Stimulated activated CD4-positive, alpha-beta T cell treated with anti-CD3 and anti-CD28 coated beads, TNF-alpha, amount 100 ng/mL, for 4 hours (primary cell): ENCODE measurements at regions not wholly inside any gene's neighbourhood (a gene's known extent, or its start where the extent isn't known, plus 50 kb on each side); places are given as distances from the start of the nearest gene placed in this dataset.

Experiments used
- DNase-seq, 3 experiments: peaks; one replicate each; pipeline ENCODE4 v3.0.0-alpha.2; 2020; ENCODE audit warnings: low read depth in 3 of 3

DNA sequence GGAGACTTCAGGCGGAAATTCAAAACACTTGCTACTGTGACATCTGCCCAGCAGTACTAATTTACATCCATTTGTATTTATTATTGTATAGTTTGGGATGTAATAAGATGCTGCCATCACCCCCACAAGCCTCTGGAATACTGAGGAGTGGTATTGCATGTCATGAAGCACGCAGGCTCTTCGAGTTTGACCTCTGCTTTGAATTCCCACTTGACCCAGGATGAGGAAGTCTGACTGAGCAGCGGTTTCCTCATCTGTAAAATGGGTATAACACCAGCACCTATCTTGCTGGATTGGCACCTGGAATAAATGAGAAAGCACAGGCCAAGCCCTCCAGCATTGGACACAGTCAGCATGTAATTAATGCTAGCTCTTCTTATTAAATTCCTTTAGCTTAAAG lies 116.0 kb upstream of the DIO3 start:
- DNase-seq: no peak

DNA sequence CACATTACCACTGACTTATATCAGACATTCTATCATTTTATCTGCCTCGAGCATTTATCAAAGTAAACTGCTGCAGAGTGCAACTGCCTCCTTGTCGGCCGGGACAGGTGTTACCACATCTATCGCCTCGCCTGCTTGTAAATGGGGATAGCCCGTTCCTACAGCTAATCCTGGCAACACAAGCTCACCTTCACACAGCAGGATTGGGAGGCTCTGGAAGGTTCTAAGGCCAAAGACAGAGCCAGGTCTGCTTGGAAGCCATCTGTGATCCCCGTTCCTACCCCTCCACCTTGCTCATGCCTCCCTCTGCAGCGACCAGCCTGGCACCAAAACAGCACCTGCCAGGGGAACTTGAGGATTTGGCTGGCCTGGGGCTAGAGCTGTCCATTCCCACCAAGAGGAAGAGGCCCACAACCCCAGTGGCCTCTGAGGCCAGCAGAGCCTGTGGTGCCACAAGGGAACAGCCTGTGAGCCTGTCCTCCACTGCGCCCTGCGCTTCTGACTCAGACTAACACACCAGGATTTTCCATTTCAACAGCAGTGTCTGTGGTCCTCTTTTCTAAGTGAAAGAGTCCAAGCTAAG lies 114.8 kb upstream of the DIO3 start:
- no peak for DNase-seq

- no peak for DNase-seq
Measured at GRCh38 chr14:101449114-101449513, 112.2 kb upstream of the DIO3 start.

DNA sequence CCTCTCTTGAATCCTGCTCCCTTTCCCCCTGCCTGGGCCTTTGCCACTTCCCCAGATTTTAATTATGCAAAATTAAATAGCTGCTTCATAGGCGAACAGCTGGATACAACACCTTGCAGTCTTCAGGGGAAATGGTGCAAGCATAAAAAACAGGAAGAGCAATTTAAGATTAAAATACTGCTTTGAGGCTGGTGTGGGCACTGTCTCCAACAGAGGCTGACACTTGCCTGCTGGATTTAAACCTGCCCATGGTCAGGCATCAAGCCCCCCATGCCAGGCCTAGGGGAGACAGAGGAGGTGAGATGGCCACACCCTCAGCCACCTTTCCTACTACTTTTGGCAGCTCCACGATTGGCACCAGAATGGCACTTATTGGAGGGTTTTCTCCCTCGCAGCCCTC lies 110.1 kb upstream of the DIO3 start:
- DNase-seq: no peak

DNA sequence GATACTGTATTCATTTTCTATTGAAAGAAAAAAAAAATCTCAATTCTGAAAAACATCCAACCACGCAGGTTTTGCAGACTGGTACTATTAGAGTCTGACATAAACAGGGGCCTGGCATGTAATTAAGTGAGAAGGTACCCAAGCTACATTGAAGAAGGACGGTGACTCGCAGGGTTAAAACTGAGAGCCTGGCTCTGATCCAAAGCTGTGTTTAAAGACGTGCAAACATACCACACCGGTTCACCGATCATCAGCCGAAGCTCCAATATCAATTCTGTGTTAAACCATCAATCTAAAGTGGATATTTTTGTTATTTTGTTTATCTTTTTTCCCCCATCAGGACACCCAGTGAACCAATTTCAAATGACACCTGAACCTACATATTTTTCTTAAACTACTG lies 108.1 kb upstream of the DIO3 start:
- DNase-seq: no peak

DNA sequence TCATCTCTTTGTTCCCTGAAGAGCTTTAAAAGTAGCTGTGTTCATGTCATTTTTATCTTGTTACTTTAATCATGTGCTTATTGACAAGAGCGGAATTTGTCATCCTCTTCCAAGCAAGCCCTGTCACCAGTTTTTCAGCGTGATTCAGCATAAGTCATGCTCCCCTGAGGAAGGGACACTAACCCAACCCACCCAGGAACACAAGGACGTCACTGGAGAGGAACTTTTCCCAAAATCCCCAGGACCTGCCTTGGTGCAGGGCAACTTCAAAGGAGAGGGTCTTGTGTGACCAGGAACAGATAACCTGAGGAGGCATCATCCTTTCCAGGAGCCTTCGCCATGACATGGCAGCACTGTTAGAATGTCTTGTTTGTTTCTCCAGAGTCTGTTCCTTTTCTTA lies 107.1 kb upstream of the DIO3 start:
- no peak for DNase-seq

DNA sequence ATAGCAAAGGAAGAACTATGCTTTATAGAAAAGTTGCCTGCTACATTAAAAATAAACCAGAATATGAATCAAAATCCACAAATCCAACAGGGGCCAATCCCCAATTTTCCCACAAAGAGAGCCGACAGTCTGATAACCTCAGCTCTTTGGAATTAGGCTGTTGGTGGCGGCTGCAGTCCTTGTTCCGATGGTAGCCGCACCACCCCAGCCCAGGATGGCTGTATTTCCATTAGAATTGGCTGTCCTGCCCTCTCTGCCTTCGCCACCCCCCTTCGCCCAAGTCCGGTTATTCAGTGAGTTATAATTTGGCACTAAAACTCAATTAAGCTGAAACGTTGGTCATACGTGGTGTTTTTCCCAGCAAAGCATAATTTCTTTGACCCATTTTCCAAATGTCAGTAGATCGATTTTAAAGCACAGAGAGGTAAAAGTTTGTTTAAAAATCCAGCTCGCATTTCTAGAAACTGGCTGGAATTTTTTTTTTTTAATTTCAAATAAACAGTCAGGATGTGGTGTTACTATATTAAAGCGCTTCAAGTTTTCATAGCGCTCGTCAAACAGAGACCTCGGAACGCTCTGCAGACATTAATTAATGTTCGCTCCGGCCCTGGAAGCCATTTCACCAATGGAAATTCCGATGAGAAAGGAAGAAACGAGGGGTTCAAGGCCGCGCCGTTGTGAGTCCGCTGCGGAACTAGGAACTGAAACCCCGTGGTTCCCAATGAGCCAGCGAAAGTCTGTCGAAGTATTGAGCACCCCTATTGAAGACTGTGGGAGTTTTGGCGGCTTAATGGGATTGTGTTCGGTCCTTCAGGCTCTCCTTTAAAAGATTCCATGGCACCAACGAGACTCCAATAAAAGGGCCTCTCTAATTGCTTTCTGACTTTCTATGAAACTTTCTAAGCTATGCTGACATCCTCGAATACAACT lies 104.8 kb upstream of the DIO3 start:
- DNase-seq: no peak

- no peak for DNase-seq
Measured at GRCh38 chr14:101457301-101457935, 103.9 kb upstream of the DIO3 start.

- no peak for DNase-seq
Measured at GRCh38 chr14:101457936-101458740, 103.2 kb upstream of the DIO3 start.

DNA sequence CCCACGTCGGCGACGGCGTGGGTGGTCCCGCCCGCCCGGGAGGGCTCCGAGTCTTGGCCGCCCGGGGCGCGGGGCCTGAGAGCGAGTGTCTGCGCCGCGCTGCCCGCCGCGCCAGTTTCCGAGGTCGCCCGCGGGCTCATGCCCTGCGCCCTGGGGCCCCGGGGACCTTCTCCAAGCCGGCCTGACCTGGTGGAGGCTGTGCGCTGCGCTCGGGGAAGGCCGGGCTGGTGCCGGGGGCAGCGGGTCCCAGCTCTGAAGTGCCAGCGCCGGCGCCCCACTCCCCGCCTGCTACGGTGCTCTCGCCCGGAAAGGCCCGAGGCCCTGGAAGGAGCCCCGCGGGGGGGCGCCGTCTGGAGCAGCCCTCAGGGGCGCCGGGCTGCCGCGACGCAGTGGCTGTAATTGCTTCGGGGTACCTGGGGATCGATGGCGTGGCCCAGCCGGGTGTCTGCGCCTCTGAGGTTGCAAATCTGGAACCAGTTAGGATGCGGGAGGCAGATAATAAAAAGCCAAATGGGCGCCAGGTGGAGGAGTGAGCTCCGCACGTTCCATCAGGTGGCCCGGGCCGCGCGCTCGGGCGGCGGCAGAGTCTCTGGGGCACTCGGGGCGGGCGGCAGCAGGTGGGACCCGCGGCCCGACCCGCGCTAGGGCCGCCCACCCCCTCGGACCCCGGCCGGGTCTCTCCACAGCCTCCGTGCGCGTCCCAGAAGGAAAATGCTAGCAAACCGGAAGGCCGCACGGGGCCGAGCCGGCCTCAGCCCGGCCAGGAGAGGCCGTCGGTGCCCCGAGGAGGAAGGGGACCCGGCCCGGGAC lies 102.3 kb upstream of the DIO3 start:
- no peak for DNase-seq

- DNase-seq: no peak
Measured at GRCh38 chr14:101459551-101459900, 101.8 kb upstream of the DIO3 start.

DNA sequence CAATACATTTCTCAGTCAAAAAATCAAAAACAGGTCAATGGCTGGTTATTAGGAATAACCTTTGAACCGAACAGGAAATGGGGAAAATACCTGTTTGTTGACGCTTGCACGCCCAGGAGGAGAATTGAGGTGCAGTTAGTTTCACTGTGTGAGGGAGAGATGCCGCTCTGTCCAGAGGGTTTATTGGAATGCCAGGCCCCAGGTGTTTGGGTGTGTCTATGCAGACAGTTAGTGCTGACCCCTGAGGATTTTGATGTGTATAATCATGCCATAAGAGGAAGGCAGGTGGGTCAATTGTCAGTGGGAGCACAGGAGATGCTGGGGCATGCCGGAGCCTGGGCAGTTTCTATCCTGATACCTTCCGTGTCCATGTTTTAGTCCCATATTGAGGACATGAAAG lies 100.8 kb upstream of the DIO3 start:
- DNase-seq: no peak

DNA sequence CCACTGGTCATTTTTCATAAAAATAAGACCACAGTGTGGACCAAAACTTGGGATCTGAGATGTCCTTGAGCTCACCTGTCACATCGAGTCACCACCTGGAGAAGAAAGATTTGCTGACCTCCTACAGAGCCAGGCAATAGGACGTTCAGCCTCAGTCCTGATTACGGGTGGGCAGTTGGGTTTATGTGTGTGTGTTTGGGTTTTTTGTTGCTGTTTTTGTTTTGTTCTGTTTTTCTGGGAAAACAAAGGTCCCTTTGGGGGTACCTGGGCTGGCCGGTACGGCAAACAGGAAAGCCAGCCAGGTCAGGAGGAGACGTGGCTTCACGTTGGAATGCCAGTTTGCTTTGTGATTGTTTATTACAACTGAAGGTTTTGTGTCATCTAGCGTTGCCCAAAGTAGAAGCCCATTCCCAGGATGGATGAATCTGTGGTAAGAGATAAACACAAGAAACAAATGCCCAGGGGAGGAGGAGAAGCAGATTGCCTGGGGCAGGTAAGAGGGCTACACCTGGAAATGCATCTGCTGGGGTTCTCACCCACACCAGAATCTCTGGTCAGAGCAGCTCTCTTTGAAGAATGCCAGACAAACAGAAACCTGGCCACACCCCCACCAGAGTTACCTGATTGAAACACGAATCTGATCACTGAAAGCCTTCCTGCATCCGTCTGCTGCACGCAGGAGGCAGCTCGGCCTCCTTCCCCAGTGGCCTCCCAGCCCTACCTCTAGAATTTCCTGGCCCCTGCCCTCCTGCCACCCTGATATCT lies 100.1 kb upstream of the DIO3 start:
- no peak for DNase-seq

DNA sequence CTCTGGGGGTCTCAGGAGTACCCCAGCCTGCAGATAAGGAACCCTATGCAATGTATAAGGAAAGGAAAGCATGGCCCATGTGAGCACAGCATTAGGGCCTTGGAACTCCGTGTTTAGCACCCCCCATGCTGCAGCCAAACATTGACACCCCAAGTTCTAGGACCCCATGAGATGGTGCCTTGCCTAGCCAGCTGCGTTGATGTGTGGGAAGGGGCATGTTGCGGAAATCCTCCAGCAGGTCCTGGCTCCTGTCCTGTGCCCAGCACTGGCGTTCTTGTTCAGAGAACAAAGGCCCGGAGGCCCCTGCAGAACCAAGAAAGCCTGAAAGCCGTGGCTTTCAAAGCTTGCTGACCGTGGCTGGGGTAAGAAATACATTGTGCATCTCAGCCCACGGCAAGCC lies 99.4 kb upstream of the DIO3 start:
- no peak for DNase-seq

GRCh38 chr14:101462726-101463565 lies 98.3 kb upstream of the DIO3 start:
- DNase-seq: no peak

- DNase-seq: no peak
Measured at GRCh38 chr14:101463566-101464171, 97.6 kb upstream of the DIO3 start.

DNA sequence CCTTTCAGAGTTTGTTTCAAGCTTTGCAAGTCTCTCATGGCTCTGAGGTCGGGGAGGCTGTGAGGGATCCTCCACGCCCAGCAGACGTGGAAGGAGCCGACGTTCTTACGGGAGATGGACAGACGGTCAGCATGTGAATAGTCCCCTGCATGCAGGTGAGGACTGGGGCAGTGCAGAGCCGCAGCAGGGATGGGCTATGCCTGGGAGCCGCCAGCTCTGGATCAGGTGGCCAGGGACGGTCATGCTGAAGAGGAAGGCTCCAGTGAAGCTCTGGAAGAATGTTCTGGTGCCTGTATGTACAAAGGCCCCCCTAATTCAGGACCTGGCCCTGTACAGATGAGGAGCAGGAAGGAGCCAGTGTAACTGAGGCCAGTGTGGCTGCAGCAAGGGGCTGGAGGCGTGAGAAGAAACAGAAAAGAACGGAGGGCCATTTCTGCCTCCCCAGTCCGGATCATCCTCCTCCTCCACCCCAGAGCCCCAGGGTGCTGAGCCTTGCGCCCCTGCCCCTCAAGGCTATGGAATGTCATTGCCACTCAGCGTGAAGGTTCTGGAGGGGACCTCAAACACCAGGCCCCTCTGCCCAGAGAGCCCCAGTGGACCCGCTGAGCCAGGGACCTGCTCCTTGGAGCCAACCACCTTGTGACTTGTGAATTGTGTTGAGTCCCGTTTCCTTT lies 96.8 kb upstream of the DIO3 start:
- DNase-seq: no peak

- DNase-seq: no peak
Measured at GRCh38 chr14:101464984-101465794, 96.1 kb upstream of the DIO3 start.
